Karpas-422 (cell line): ENCODE measurements at regions not wholly inside any gene's neighbourhood (a gene's known extent, or its start where the extent isn't known, plus 50 kb on each side); places are given as distances from the start of the nearest gene placed in this dataset.

ENCODE experiments used
- DNase-seq: peaks from one replicate; pipeline ENCODE4 v3.0.0-alpha.2; 2015
- H2AFZ ChIP-seq: fragments of 200-600 bp; sonication (generic); 2 replicates; pipeline ENCODE4 v1.6.1; 2014; ENCODE audit warnings: antibody characterized with exemption, low read length, mixed read lengths
- H3K27ac ChIP-seq: fragments of 200-600 bp; sonication (generic); 2 replicates; pipeline ENCODE4 v1.5.1; 2014; ENCODE audit warnings: mild to moderate bottlenecking, low read length, moderate library complexity
- H3K27me3 ChIP-seq: fragments of 200-600 bp; sonication (generic); 2 replicates; pipeline ENCODE4 v1.6.1; 2014; ENCODE audit warnings: low read length, mixed read lengths
- H3K36me3 ChIP-seq: fragments of 200-600 bp; sonication (generic); 2 replicates; pipeline ENCODE4 v1.6.1; 2014; ENCODE audit warnings: low read length, mixed read lengths; ENCODE audit not compliant: insufficient read depth
- H3K4me1 ChIP-seq: fragments of 200-600 bp; sonication (generic); 2 replicates; pipeline ENCODE4 v1.6.1; 2014; ENCODE audit warnings: mild to moderate bottlenecking, low read length, mixed read lengths
- H3K4me2 ChIP-seq: fragments of 200-600 bp; sonication (generic); 2 replicates; pipeline ENCODE4 v1.6.1; 2014; ENCODE audit warnings: low read length, low read depth, mild to moderate bottlenecking; ENCODE audit not compliant: poor library complexity, severe bottlenecking
- H3K4me3 ChIP-seq: fragments of 200-600 bp; sonication (generic); 2 replicates; pipeline ENCODE4 v1.5.1; 2014; ENCODE audit warnings: mild to moderate bottlenecking, antibody characterized with exemption, low read length, mixed read lengths
- H3K79me2 ChIP-seq: fragments of 200-600 bp; sonication (generic); 2 replicates; pipeline ENCODE4 v1.6.1; 2014; ENCODE audit warnings: mild to moderate bottlenecking, low read length, mixed read lengths
- H3K9ac ChIP-seq: fragments of 200-600 bp; sonication (generic); 2 replicates; pipeline ENCODE4 v1.6.0; 2014; ENCODE audit warnings: low read length
- H3K9me2 ChIP-seq: fragments of 200-600 bp; sonication (generic), shearing (Covaris generic); replicated peaks from 2 replicates; pipeline ENCODE4 v1.6.0; 2014; ENCODE audit warnings: mild to moderate bottlenecking, low read length, moderate library complexity; ENCODE audit not compliant: insufficient read depth
- H3K9me3 ChIP-seq: fragments of 300-700, 200-600 bp; sonication (generic); 2 replicates; pipeline ENCODE4 v1.6.1; 2014; ENCODE audit warnings: low read length, mixed read lengths
- H4K20me1 ChIP-seq: fragments of 200-600 bp; sonication (generic); 2 replicates; pipeline ENCODE4 v1.6.1; 2014; ENCODE audit warnings: mild to moderate bottlenecking, antibody characterized with exemption, low read length, low read depth; ENCODE audit not compliant: insufficient read depth

- no peak overlapping the region for H3K4me2 ChIP-seq
Measured at GRCh38 chr1:217139513-217139912, 416.3 kb upstream of the ESRRG start.

GRCh38 chr1:217138799-217139466 lies 415.7 kb upstream of the ESRRG start:
- Histone ChIP-seq H3K9ac (no peak overlapping the region), H3K4me2 (no peak overlapping the region), H2AFZ (no peak overlapping the region), H3K36me3 (no peaks in the 10 kb centered on the region), H4K20me1 (no peaks in the 10 kb centered on the region), H3K9me3 (no peaks in the 10 kb centered on the region), H3K4me1 (no peaks in the 10 kb centered on the region), H3K9me2 (0 out of 2 replicates have a peak, but pooled peaks cover 6% of the 10 kb centered on the region), H3K27ac (no peak overlapping the region), H3K79me2 (no peaks in the 10 kb centered on the region), H3K4me3 (no peak overlapping the region), H3K27me3 (no peaks in the 10 kb centered on the region)
- DNase-seq: no peak

More at GRCh38 chr1:217139513-217139912, 416.3 kb upstream of the ESRRG start:
- no peak overlapping the region for H3K9ac ChIP-seq
- no peaks in the 10 kb centered on the region for H3K4me1 ChIP-seq
- H3K9me3 ChIP-seq: no peaks in the 10 kb centered on the region
- H3K36me3 ChIP-seq: no peaks in the 10 kb centered on the region
- no peaks in the 10 kb centered on the region for H3K27me3 ChIP-seq
- no peak overlapping the region for H3K4me3 ChIP-seq
- 0 out of 2 replicates have a peak, but pooled peaks cover 6% of the 10 kb centered on the region for H3K9me2 ChIP-seq
- no peaks in the 10 kb centered on the region for H3K79me2 ChIP-seq
- no peak for DNase-seq
- H2AFZ ChIP-seq: no peak overlapping the region
- H4K20me1 ChIP-seq: no peaks in the 10 kb centered on the region
- no peak overlapping the region for H3K27ac ChIP-seq

- Histone ChIP-seq H3K9me3 (no peaks in the 10 kb centered on the region), H3K9ac (no peak overlapping the region), H3K27me3 (no peaks in the 10 kb centered on the region)
Measured at GRCh38 chr1:217138173-217138765, 415.0 kb upstream of the ESRRG start.

GRCh38 chr1:217137210-217137881 lies 414.1 kb upstream of the ESRRG start:
- H3K9me2 ChIP-seq: no peaks in the 10 kb centered on the region
- no peaks in the 10 kb centered on the region for H3K9me3 ChIP-seq
- no peaks in the 10 kb centered on the region for H3K4me1 ChIP-seq
- no peak overlapping the region for H3K4me2 ChIP-seq
- no peak overlapping the region for H3K9ac ChIP-seq
- H3K27me3 ChIP-seq: no peaks in the 10 kb centered on the region
- H3K27ac ChIP-seq: no peak overlapping the region
- H3K4me3 ChIP-seq: no peak overlapping the region
- H3K36me3 ChIP-seq: no peaks in the 10 kb centered on the region
- no peaks in the 10 kb centered on the region for H4K20me1 ChIP-seq
- no peak for DNase-seq
- H2AFZ ChIP-seq: no peak overlapping the region
- no peaks in the 10 kb centered on the region for H3K79me2 ChIP-seq

More at GRCh38 chr1:217138173-217138765, 415.0 kb upstream of the ESRRG start:
- DNase-seq: no peak
- no peaks in the 10 kb centered on the region for H3K79me2 ChIP-seq
- H3K27ac ChIP-seq: no peak overlapping the region
- H3K4me1 ChIP-seq: no peaks in the 10 kb centered on the region
- H4K20me1 ChIP-seq: no peaks in the 10 kb centered on the region
- no peaks in the 10 kb centered on the region for H3K36me3 ChIP-seq
- no peak overlapping the region for H3K4me2 ChIP-seq
- H3K4me3 ChIP-seq: no peak overlapping the region
- no peak overlapping the region for H2AFZ ChIP-seq
- 0 out of 2 replicates have a peak, but pooled peaks cover 2% of the 10 kb centered on the region for H3K9me2 ChIP-seq

GRCh38 chr1:217136895-217137205 lies 413.6 kb upstream of the ESRRG start:
- no peaks in the 10 kb centered on the region for H3K27me3 ChIP-seq
- no peak overlapping the region for H3K27ac ChIP-seq
- no peaks in the 10 kb centered on the region for H3K79me2 ChIP-seq
- no peaks in the 10 kb centered on the region for H3K9me2 ChIP-seq
- H3K4me3 ChIP-seq: no peak overlapping the region
- DNase-seq: no peak
- no peak overlapping the region for H2AFZ ChIP-seq
- H3K9me3 ChIP-seq: no peaks in the 10 kb centered on the region
- no peaks in the 10 kb centered on the region for H3K36me3 ChIP-seq
- no peaks in the 10 kb centered on the region for H3K4me1 ChIP-seq
- no peaks in the 10 kb centered on the region for H4K20me1 ChIP-seq
- no peak overlapping the region for H3K9ac ChIP-seq
- H3K4me2 ChIP-seq: no peak overlapping the region

- Histone ChIP-seq H3K9ac (no peak overlapping the region), H4K20me1 (no peaks in the 10 kb centered on the region), H3K27ac (no peak overlapping the region), H3K4me1 (no peaks in the 10 kb centered on the region), H2AFZ (no peak overlapping the region), H3K27me3 (no peaks in the 10 kb centered on the region), H3K36me3 (no peaks in the 10 kb centered on the region), H3K4me3 (no peak overlapping the region), H3K9me3 (no peaks in the 10 kb centered on the region), H3K4me2 (no peak overlapping the region), H3K79me2 (no peaks in the 10 kb centered on the region), H3K9me2 (no peaks in the 10 kb centered on the region)
- DNase-seq: no peak
Measured at GRCh38 chr1:217135987-217136894, 413.0 kb upstream of the ESRRG start.

GRCh38 chr1:217135569-217135915 lies 412.3 kb upstream of the ESRRG start:
- Histone ChIP-seq H3K9me2 (no peaks in the 10 kb centered on the region), H3K79me2 (no peaks in the 10 kb centered on the region), H3K27ac (no peak overlapping the region), H3K9ac (no peak overlapping the region), H3K27me3 (no peaks in the 10 kb centered on the region), H4K20me1 (no peaks in the 10 kb centered on the region), H3K36me3 (no peaks in the 10 kb centered on the region), H3K4me1 (no peaks in the 10 kb centered on the region), H3K4me3 (no peak overlapping the region), H2AFZ (no peak overlapping the region), H3K9me3 (no peaks in the 10 kb centered on the region), H3K4me2 (no peak overlapping the region)
- no peak for DNase-seq
